GM04504 (cell line): ENCODE measurements at regions not wholly inside any gene's neighbourhood (a gene's known extent, or its start where the extent isn't known, plus 50 kb on each side); places are given as distances from the start of the nearest gene placed in this dataset.
"Not testable (repeated sequence)": the region's sequence is repeated elsewhere in the genome, so short reads cannot be mapped to it uniquely, and the experiment has no call there.

Experiments
- DNase-seq: peaks from one replicate; pipeline ENCODE4 v3.0.0-alpha.2; 2012; ENCODE audit warnings: low read depth

GRCh38 chr9:30172206-30172605 lies 2212.2 kb upstream of the ACO1 start:
- no peak for DNase-seq

- no peak for DNase-seq
Observed at GRCh38 chr9:30178610-30179009, 2205.8 kb upstream of the ACO1 start.

GRCh38 chr9:30193421-30193820 lies 2191.0 kb upstream of the ACO1 start:
- no peak for DNase-seq

- no peak for DNase-seq
Observed at GRCh38 chr9:30196941-30197340, 2187.5 kb upstream of the ACO1 start.

GRCh38 chr9:30197453-30197852 lies 2187.0 kb upstream of the ACO1 start:
- DNase-seq, result no peak

- no peak for DNase-seq
Observed at GRCh38 chr9:30197954-30198353, 2186.5 kb upstream of the ACO1 start.

- no peak for DNase-seq
Observed at GRCh38 chr9:30198463-30199309, 2185.8 kb upstream of the ACO1 start.

- DNase-seq, result no peak
Observed at GRCh38 chr9:30201024-30201423, 2183.4 kb upstream of the ACO1 start.

- no peak for DNase-seq
Observed at GRCh38 chr9:30235068-30235467, 2149.4 kb upstream of the ACO1 start.

GRCh38 chr9:30235564-30235963 lies 2148.9 kb upstream of the ACO1 start:
- DNase-seq, result no peak

GRCh38 chr9:30239878-30240277 lies 2144.6 kb upstream of the ACO1 start:
- no peak for DNase-seq

- DNase-seq, result no peak
Observed at GRCh38 chr9:30243467-30243866, 2141.0 kb upstream of the ACO1 start.

GRCh38 chr9:30244877-30245276 lies 2139.6 kb upstream of the ACO1 start:
- DNase-seq, result no peak

GRCh38 chr9:30250872-30251271 lies 2133.6 kb upstream of the ACO1 start:
- no peak for DNase-seq

- DNase-seq, result no peak
Observed at GRCh38 chr9:30258094-30258493, 2126.3 kb upstream of the ACO1 start.

GRCh38 chr9:30280229-30280900 lies 2104.1 kb upstream of the ACO1 start:
- DNase-seq, result no peak

- no peak for DNase-seq
Observed at GRCh38 chr9:30289435-30289834, 2095.0 kb upstream of the ACO1 start.

GRCh38 chr9:30292026-30292425 lies 2092.4 kb upstream of the ACO1 start:
- not testable (repeated sequence) for DNase-seq

- DNase-seq, result no peak
Observed at GRCh38 chr9:30293231-30293630, 2091.2 kb upstream of the ACO1 start.

GRCh38 chr9:30299126-30299780 lies 2085.2 kb upstream of the ACO1 start:
- no peak for DNase-seq

- no peak for DNase-seq
Observed at GRCh38 chr9:30301271-30301963, 2083.0 kb upstream of the ACO1 start.

GRCh38 chr9:30310711-30311110 lies 2073.7 kb upstream of the ACO1 start:
- no peak for DNase-seq
